HCT116 (cell line): ENCODE measurements at regions not wholly inside any gene's neighbourhood (a gene's known extent, or its start where the extent isn't known, plus 50 kb on each side); places are given as distances from the start of the nearest gene placed in this dataset.

Experiments used
- ATAC-seq: fragments of 200-7000 bp; cut with Tn5 transposase; 2 replicates; pipeline ENCODE4 v1.9.1; 2020; ENCODE audit warnings: mild to moderate bottlenecking, moderate library complexity
- BruUV-seq: library from RNA; stranded (reverse); fragments of 400-500 nt; replicated peaks from 2 replicates; lab custom pipeline; 2021; lab: Mats Ljungman, UMichigan
- CTCF ChIA-PET: fragments of 300-600 bp; sonication (Branson Sonifier 250); formaldehyde crosslinking; loops from one replicate; lab custom pipeline; 2021; ENCODE audit warnings: antibody characterized with exemption; lab: Charles Lee
- POLR2A ChIA-PET: fragments of 300-600, 350-600 bp; sonication (Branson Sonifier 250); formaldehyde crosslinking; loops from one replicate; lab custom pipeline; 2021; ENCODE audit warnings: antibody characterized with exemption; lab: Charles Lee
- RAD21 ChIA-PET, 2 experiments: fragments of 300-600 bp; sonication (Branson Sonifier 250); formaldehyde crosslinking; loops; one replicate each; lab custom pipeline; 2023; ENCODE audit warnings: low total read pairs in 2 of 2; ENCODE audit not compliant: uncharacterized antibody in 2 of 2, unreplicated experiment in 2 of 2, low non-redundant PET in 1 of 2; lab: Charles Lee
- DNase-seq: peaks from one replicate; pipeline ENCODE4 v3.0.0-alpha.2; 2010; ENCODE audit warnings: low read depth, low spot score
- H2AFZ ChIP-seq: fragments of 200-600 bp; shearing (Covaris generic), sonication (generic); 2 replicates; pipeline ENCODE4 v1.6.1; 2017; ENCODE audit warnings: low read depth, mixed run types, mixed read lengths, antibody characterized with exemption, low read length; ENCODE audit not compliant: poor library complexity, severe bottlenecking
- H3K27ac ChIP-seq: 2 replicates; pipeline ENCODE4 v1.5.1; 2012; ENCODE audit warnings: low read depth, low read length
- H3K27me3 ChIP-seq: fragments of 200-600 bp; sonication (generic); 2 replicates; pipeline ENCODE4 v1.6.1; 2016; ENCODE audit warnings: mixed run types, low read length, mixed read lengths; ENCODE audit not compliant: insufficient read depth
- H3K36me3 ChIP-seq, 2 experiments: fragments of 200-500 bp in 1 of 2; fragments of 200-600 bp in 1 of 2; sonication (Bioruptor generic) in 1 of 2; sonication (generic) in 1 of 2; 2 replicates each; pipeline versions ENCODE4 v1.5.1 to v1.6.1; 2014 to 2016; ENCODE audit warnings: low read length in 2 of 2, inconsistent platforms in 1 of 2, mixed read lengths in 1 of 2, mixed run types in 1 of 2; ENCODE audit not compliant: insufficient read depth in 2 of 2, control insufficient read depth in 1 of 2
- H3K4me1 ChIP-seq, 2 experiments: fragments of 200-600 bp in 1 of 2; sonication (generic) in 1 of 2; 2 replicates each; pipeline versions ENCODE4 v1.5.1 to v1.6.1; 2012 to 2017; ENCODE audit warnings: low read length in 2 of 2, inconsistent platforms in 1 of 2, mild to moderate bottlenecking in 1 of 2, mixed read lengths in 1 of 2, mixed run types in 1 of 2, moderate library complexity in 1 of 2; ENCODE audit not compliant: insufficient read depth in 2 of 2, control insufficient read depth in 1 of 2
- H3K4me2 ChIP-seq: fragments of 200-600 bp; sonication (generic); 2 replicates; pipeline ENCODE4 v1.6.1; 2017; ENCODE audit warnings: mixed run types, low read length, mixed read lengths
- H3K4me3 ChIP-seq, 2 experiments: fragments of 200-600 bp in 1 of 2; sonication (generic) in 1 of 2; replicated peaks in 1 of 2; 2 replicates each; pipeline ENCODE4 v1.5.1; 2011 to 2016; ENCODE audit warnings: low read length in 2 of 2, control low read depth in 1 of 2, low read depth in 1 of 2, mild to moderate bottlenecking in 1 of 2, mixed read lengths in 1 of 2, mixed run types in 1 of 2
- H3K79me2 ChIP-seq: fragments of 200-600 bp; sonication (generic); 2 replicates; pipeline ENCODE4 v1.6.1; 2017; ENCODE audit warnings: mild to moderate bottlenecking, mixed run types, low read length, moderate library complexity, mixed read lengths; ENCODE audit not compliant: insufficient read depth
- H3K9ac ChIP-seq: fragments of 200-600 bp; sonication (generic); 2 replicates; pipeline ENCODE4 v1.6.1; 2016; ENCODE audit warnings: low read length, mixed read lengths
- H3K9me2 ChIP-seq: fragments of 200-600 bp; sonication (generic), shearing (Covaris generic); 2 replicates; pipeline ENCODE4 v1.6.1; 2017; ENCODE audit warnings: mixed run types, mild to moderate bottlenecking, moderate library complexity; ENCODE audit not compliant: insufficient read depth
- H3K9me3 ChIP-seq, 2 experiments: fragments of 200-500 bp in 1 of 2; fragments of 200-600 bp in 1 of 2; sonication (Bioruptor generic) in 1 of 2; sonication (generic) in 1 of 2; 2 replicates each; pipeline ENCODE4 v1.6.1; 2014 to 2017; ENCODE audit warnings: low read length in 2 of 2, mixed read lengths in 2 of 2, inconsistent platforms in 1 of 2, low read depth in 1 of 2, mild to moderate bottlenecking in 1 of 2, mixed run types in 1 of 2, moderate library complexity in 1 of 2; ENCODE audit not compliant: control insufficient read depth in 1 of 2, insufficient read depth in 1 of 2
- H4K20me1 ChIP-seq: fragments of 200-600 bp; sonication (generic), shearing (Covaris generic); 2 replicates; pipeline ENCODE4 v1.6.1; 2017; ENCODE audit warnings: mixed run types, mild to moderate bottlenecking, moderate library complexity; ENCODE audit not compliant: insufficient read depth
- JUND ChIP-seq: IDR thresholded peaks from 2 replicates; pipeline ENCODE4 v1.6.1; 2012
- RAD21 ChIP-seq: IDR thresholded peaks from 2 replicates; pipeline ENCODE4 v1.6.1; 2012; ENCODE audit warnings: low read depth, mild to moderate bottlenecking
- SIN3A ChIP-seq: IDR thresholded peaks from 2 replicates; pipeline ENCODE4 v1.6.1; 2012; ENCODE audit warnings: low read depth
- SRF ChIP-seq: IDR thresholded peaks from 2 replicates; pipeline ENCODE4 v1.6.1; 2012; ENCODE audit warnings: low read depth
- ZBTB33 ChIP-seq: IDR thresholded peaks from 2 replicates; pipeline ENCODE4 v1.6.1; 2011; ENCODE audit warnings: mild to moderate bottlenecking, low read length, moderate library complexity; ENCODE audit not compliant: insufficient replicate concordance; ENCODE audit errors: extremely low read depth
- ZFX ChIP-seq: fragments of 450-650 bp; IDR thresholded peaks from 2 replicates; pipeline ENCODE4 v1.6.1; 2017
- intact Hi-C: fragments of 100-400 bp; cut with micrococcal nuclease; formaldehyde crosslinking; loops from 2 replicates; pipeline ENCODE4 v1.10.0; 2022
- TF ChIP-seq, protein P1 (sequence below), 3 experiments: fragments of 200-600 bp in 1 of 3; sonication (generic) in 1 of 3; IDR thresholded peaks in 2 of 3; conservative IDR thresholded peaks in 1 of 3; 2 replicates each; pipeline ENCODE4 v1.5.1; 2012 to 2017; ENCODE audit warnings: low read depth in 2 of 3, low read length in 2 of 3, antibody characterized with exemption in 1 of 3, borderline replicate concordance in 1 of 3, control low read depth in 1 of 3, mild to moderate bottlenecking in 1 of 3, mixed read lengths in 1 of 3, mixed run types in 1 of 3, moderate library complexity in 1 of 3; ENCODE audit not compliant: insufficient read depth in 1 of 3

GRCh38 chrX:68922013-68922412, 93.2 kb downstream of the EFNB1 start:
- intact Hi-C loops, result no loop called here
- 0 out of 2 replicates have a peak, but pooled peaks have one; percentile 34 for ATAC-seq
- ChIA-PET POLR2A (no interaction called here), CTCF (no interaction called here), RAD21 (no interaction called here)
- no peaks in the 10 kb centered on the region for H3K9me2 ChIP-seq
- no peaks in the 10 kb centered on the region for H4K20me1 ChIP-seq
- H3K4me2 ChIP-seq, result no peak overlapping the region
- no peak for DNase-seq
- no peak overlapping the region for H3K4me3 ChIP-seq
- H3K9me3 ChIP-seq, result no peaks in the 10 kb centered on the region
- H2AFZ ChIP-seq, result no peak overlapping the region
- H3K27me3 ChIP-seq, result no peaks in the 10 kb centered on the region
- no peak for TF ChIP-seq SIN3A
- no peak for TF ChIP-seq JUND
- TF ChIP-seq, protein P1, sequence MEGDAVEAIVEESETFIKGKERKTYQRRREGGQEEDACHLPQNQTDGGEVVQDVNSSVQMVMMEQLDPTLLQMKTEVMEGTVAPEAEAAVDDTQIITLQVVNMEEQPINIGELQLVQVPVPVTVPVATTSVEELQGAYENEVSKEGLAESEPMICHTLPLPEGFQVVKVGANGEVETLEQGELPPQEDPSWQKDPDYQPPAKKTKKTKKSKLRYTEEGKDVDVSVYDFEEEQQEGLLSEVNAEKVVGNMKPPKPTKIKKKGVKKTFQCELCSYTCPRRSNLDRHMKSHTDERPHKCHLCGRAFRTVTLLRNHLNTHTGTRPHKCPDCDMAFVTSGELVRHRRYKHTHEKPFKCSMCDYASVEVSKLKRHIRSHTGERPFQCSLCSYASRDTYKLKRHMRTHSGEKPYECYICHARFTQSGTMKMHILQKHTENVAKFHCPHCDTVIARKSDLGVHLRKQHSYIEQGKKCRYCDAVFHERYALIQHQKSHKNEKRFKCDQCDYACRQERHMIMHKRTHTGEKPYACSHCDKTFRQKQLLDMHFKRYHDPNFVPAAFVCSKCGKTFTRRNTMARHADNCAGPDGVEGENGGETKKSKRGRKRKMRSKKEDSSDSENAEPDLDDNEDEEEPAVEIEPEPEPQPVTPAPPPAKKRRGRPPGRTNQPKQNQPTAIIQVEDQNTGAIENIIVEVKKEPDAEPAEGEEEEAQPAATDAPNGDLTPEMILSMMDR (IDR thresholded peaks at IDR 0.05 in 2 of 3, conservative IDR thresholded peaks at IDR 0.05 in 1 of 3; ENCODE audit: borderline replicate concordance in 1 of 3, insufficient read depth in 1 of 3, low read depth in 2 of 3, low read length in 2 of 3), result 0 out of 6 replicates have a peak, but pooled peaks of 1 of the 3 experiments have one; percentile 5
- no peak for TF ChIP-seq ZBTB33
- H3K36me3 ChIP-seq, result no peaks in the 10 kb centered on the region
- H3K4me1 ChIP-seq, result no peaks in the 10 kb centered on the region
- BruUV-seq, result no TSS peak
- H3K27ac ChIP-seq, result no peak overlapping the region
- H3K9ac ChIP-seq, result no peak overlapping the region
- H3K79me2 ChIP-seq, result no peaks in the 10 kb centered on the region

DNA sequence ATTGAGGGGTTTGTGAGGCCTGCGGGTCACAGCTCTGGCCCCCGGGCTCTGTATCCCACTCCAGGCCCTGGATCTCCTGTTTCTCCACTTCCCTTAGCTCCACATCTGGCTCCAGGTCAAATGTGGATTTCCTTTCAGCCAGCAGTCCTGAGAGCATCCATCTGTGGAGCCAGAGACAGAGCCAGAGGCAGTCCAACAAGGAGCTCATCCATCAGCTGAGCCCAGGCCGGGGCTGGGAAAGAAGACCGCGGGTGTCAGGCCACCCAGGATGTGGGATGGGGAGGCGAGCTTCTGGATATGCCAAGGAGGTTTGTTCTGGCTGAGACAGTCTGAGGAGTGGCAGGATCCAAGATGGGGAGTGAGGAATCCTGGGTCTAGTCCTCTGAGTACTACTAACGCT, 91.7 kb downstream of the EFNB1 start:
- no peak for TF ChIP-seq ZFX
- no peak for TF ChIP-seq RAD21
- TF ChIP-seq, protein P1 (IDR thresholded peaks at IDR 0.05 in 2 of 3, conservative IDR thresholded peaks at IDR 0.05 in 1 of 3; ENCODE audit: borderline replicate concordance in 1 of 3, insufficient read depth in 1 of 3, low read depth in 2 of 3, low read length in 2 of 3), result no peak
- no peak for TF ChIP-seq SRF
- TF ChIP-seq, all 23 proteins: peak for 0
- ChIA-PET CTCF (interaction anchor here (1.8 kb wide), 1 partner anchor 26 kb away, joined by 3 read pairs; no protein-coding TSS in a partner anchor), POLR2A (no interaction called here), RAD21 (no interaction called here)
- H3K4me3 ChIP-seq, result no peak overlapping the region
- no peaks in the 10 kb centered on the region for H3K4me1 ChIP-seq
- H3K27ac ChIP-seq, result no peak overlapping the region
- H4K20me1 ChIP-seq, result no peaks in the 10 kb centered on the region
- ATAC-seq (no peak), DNase-seq (no peak)
- H3K79me2 ChIP-seq, result no peaks in the 10 kb centered on the region
- H3K36me3 ChIP-seq, result no peaks in the 10 kb centered on the region
- no peak overlapping the region for H3K4me2 ChIP-seq
- intact Hi-C loops, result no loop called here
- no peak overlapping the region for H3K9ac ChIP-seq
- no peaks in the 10 kb centered on the region for H3K9me2 ChIP-seq
- H2AFZ ChIP-seq, result no peak overlapping the region
- BruUV-seq, result no TSS peak
- no peaks in the 10 kb centered on the region for H3K27me3 ChIP-seq
- H3K9me3 ChIP-seq, result no peaks in the 10 kb centered on the region
